Coronary artery (tissue), 2 donors: ENCODE measurements at regions not wholly inside any gene's neighbourhood (a gene's known extent, or its start where the extent isn't known, plus 50 kb on each side); places are given as distances from the start of the nearest gene placed in this dataset.

ENCODE experiments used
- DNase-seq: peaks from one replicate; pipeline ENCODE4 v3.0.0-alpha.2; 2017; ENCODE audit warnings: low spot score
- H3K27ac ChIP-seq, 2 donors: fragments of 200-600 bp; sonication (generic); one replicate each; pipeline ENCODE4 v1.5.1; 2016 to 2019
- H3K4me3 ChIP-seq: fragments of 200-600 bp; sonication (generic); 2 replicates; pipeline ENCODE4 v1.5.1; 2016; ENCODE audit warnings: mild to moderate bottlenecking, moderate library complexity
- CTCF ChIP-seq: fragments of 200-600 bp; sonication (generic); IDR thresholded peaks from one replicate; pipeline ENCODE4 v1.5.1; 2019; ENCODE audit warnings: antibody characterized with exemption

- no peak for TF ChIP-seq CTCF
- no peak for DNase-seq
- Histone ChIP-seq H3K4me3 (no peak overlapping the region), H3K27ac (no peak overlapping the region)
These were observed 169.8 kb upstream of the SDK2 start for GRCh38 chr17:73814075-73814474.

GRCh38 chr17:73815474-73815873, 171.2 kb upstream of the SDK2 start:
- Histone ChIP-seq H3K27ac (no peak overlapping the region), H3K4me3 (no peak overlapping the region)
- DNase-seq, result no peak
- no peak for TF ChIP-seq CTCF

- no peak overlapping the region for H3K4me3 ChIP-seq
- H3K27ac ChIP-seq, result no peak overlapping the region
- DNase-seq, result no peak
- TF ChIP-seq CTCF, result no peak
These were observed 175.5 kb upstream of the SDK2 start for GRCh38 chr17:73819440-73820395.

- DNase-seq, result no peak
- no peak for TF ChIP-seq CTCF
- no peak overlapping the region for H3K27ac ChIP-seq
- H3K4me3 ChIP-seq, result no peak overlapping the region
These were observed 176.6 kb upstream of the SDK2 start for GRCh38 chr17:73820686-73821448.

GRCh38 chr17:73821665-73822064, 177.4 kb upstream of the SDK2 start:
- DNase-seq, result no peak
- no peak for TF ChIP-seq CTCF
- Histone ChIP-seq H3K4me3 (no peak overlapping the region), H3K27ac (no peak overlapping the region)

GRCh38 chr17:73822371-73822770, 178.1 kb upstream of the SDK2 start:
- Histone ChIP-seq H3K4me3 (no peak overlapping the region), H3K27ac (no peak overlapping the region)
- TF ChIP-seq CTCF, result no peak
- DNase-seq, result no peak
